ENCODE measurements at regions not wholly inside any gene's neighbourhood (a gene's known extent, or its start where the extent isn't known, plus 50 kb on each side); places are given as distances from the start of the nearest gene placed in this dataset.

- TF ChIP-seq EZH2phosphoT487 (IDR thresholded peaks at IDR 0.05; ENCODE audit: unreplicated experiment) (no peak), POLR2AphosphoS5 (IDR thresholded peaks at IDR 0.05; ENCODE audit: low read depth) (no peak), EZH2 (IDR thresholded peaks at IDR 0.05; ENCODE audit: low read depth, unreplicated experiment) (no peak), ZNF331 (CRISPR knock-in tag; IDR thresholded peaks at IDR 0.05; ENCODE audit: low read depth) (no peak), REST (IDR thresholded peaks at IDR 0.05; ENCODE audit: unreplicated experiment) (no peak), ZNF462 (CRISPR knock-in tag; IDR thresholded peaks at IDR 0.05) (no peak), CREB1 (CRISPR knock-in tag; IDR thresholded peaks at IDR 0.05; ENCODE audit: low read depth) (no peak), NANOG (IDR thresholded peaks at IDR 0.05; ENCODE audit: borderline replicate concordance) (no peak), JUNB (IDR thresholded peaks at IDR 0.05; ENCODE audit: unreplicated experiment) (no peak), STAT1 (IDR thresholded peaks at IDR 0.05; ENCODE audit: unreplicated experiment) (no peak), ZNF114 (CRISPR knock-in tag; IDR thresholded peaks at IDR 0.05) (no peak)
- TF ChIP-seq, protein P1, sequence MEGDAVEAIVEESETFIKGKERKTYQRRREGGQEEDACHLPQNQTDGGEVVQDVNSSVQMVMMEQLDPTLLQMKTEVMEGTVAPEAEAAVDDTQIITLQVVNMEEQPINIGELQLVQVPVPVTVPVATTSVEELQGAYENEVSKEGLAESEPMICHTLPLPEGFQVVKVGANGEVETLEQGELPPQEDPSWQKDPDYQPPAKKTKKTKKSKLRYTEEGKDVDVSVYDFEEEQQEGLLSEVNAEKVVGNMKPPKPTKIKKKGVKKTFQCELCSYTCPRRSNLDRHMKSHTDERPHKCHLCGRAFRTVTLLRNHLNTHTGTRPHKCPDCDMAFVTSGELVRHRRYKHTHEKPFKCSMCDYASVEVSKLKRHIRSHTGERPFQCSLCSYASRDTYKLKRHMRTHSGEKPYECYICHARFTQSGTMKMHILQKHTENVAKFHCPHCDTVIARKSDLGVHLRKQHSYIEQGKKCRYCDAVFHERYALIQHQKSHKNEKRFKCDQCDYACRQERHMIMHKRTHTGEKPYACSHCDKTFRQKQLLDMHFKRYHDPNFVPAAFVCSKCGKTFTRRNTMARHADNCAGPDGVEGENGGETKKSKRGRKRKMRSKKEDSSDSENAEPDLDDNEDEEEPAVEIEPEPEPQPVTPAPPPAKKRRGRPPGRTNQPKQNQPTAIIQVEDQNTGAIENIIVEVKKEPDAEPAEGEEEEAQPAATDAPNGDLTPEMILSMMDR (conservative IDR thresholded peaks at IDR 0.05; ENCODE audit: low read depth in 2 of 2), result no peak
- TF ChIP-seq, protein P2, sequence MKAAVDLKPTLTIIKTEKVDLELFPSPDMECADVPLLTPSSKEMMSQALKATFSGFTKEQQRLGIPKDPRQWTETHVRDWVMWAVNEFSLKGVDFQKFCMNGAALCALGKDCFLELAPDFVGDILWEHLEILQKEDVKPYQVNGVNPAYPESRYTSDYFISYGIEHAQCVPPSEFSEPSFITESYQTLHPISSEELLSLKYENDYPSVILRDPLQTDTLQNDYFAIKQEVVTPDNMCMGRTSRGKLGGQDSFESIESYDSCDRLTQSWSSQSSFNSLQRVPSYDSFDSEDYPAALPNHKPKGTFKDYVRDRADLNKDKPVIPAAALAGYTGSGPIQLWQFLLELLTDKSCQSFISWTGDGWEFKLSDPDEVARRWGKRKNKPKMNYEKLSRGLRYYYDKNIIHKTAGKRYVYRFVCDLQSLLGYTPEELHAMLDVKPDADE (IDR thresholded peaks at IDR 0.05), result no peak
Observed at GRCh38 chr2:239460780-239461179, 60.0 kb upstream of the HDAC4 start.
